HG03457 (cell line): ENCODE measurements at regions not wholly inside any gene's neighbourhood (a gene's known extent, or its start where the extent isn't known, plus 50 kb on each side); places are given as distances from the start of the nearest gene placed in this dataset.
"Not testable (repeated sequence)": the region's sequence is repeated elsewhere in the genome, so short reads cannot be mapped to it uniquely, and the experiment has no call there.

Experiments used
- ATAC-seq: cut with Tn5 transposase; IDR thresholded peaks from one replicate; pipeline ENCODE4 v1.9.1; 2021; ENCODE audit warnings: moderate number of reproducible peaks; ENCODE audit not compliant: unreplicated experiment

GRCh38 chr15:95044745-95045417, 813.5 kb downstream of the MCTP2 start:
- ATAC-seq = no peak

- ATAC-seq = no peak
Observed at GRCh38 chr15:95051861-95052260, 820.5 kb downstream of the MCTP2 start.

GRCh38 chr15:95059346-95059905, 828.1 kb downstream of the MCTP2 start:
- no peak for ATAC-seq

GRCh38 chr15:95068701-95069521, 837.5 kb downstream of the MCTP2 start:
- ATAC-seq = no peak

- no peak for ATAC-seq
Observed at GRCh38 chr15:95075792-95076677, 844.7 kb downstream of the MCTP2 start.

GRCh38 chr15:95076678-95076990, 845.3 kb downstream of the MCTP2 start:
- ATAC-seq = no peak

- no peak for ATAC-seq
Observed at GRCh38 chr15:95078003-95078402, 846.6 kb downstream of the MCTP2 start.

GRCh38 chr15:95080228-95080627, 848.9 kb downstream of the MCTP2 start:
- not testable (repeated sequence) for ATAC-seq

GRCh38 chr15:95085056-95085455, 853.7 kb downstream of the MCTP2 start:
- no peak for ATAC-seq

- no peak for ATAC-seq
Observed at GRCh38 chr15:95086531-95087252, 855.3 kb downstream of the MCTP2 start.

GRCh38 chr15:95087253-95087609, 855.9 kb downstream of the MCTP2 start:
- no peak for ATAC-seq

GRCh38 chr15:95091444-95091843, 860.1 kb downstream of the MCTP2 start:
- no peak for ATAC-seq

- no peak for ATAC-seq
Observed at GRCh38 chr15:95095250-95095649, 863.9 kb downstream of the MCTP2 start.

- no peak for ATAC-seq
Observed at GRCh38 chr15:95096651-95097050, 865.3 kb downstream of the MCTP2 start.

GRCh38 chr15:95097361-95097760, 866.0 kb downstream of the MCTP2 start:
- no peak for ATAC-seq

- no peak for ATAC-seq
Observed at GRCh38 chr15:95105229-95105628, 873.9 kb downstream of the MCTP2 start.

GRCh38 chr15:95106801-95107200, 875.4 kb downstream of the MCTP2 start:
- ATAC-seq = no peak

GRCh38 chr15:95108673-95109072, 877.3 kb downstream of the MCTP2 start:
- ATAC-seq = no peak

- ATAC-seq = no peak
Observed at GRCh38 chr15:95111969-95112368, 880.6 kb downstream of the MCTP2 start.

GRCh38 chr15:95113041-95113440, 881.7 kb downstream of the MCTP2 start:
- ATAC-seq = no peak
